Nephron progenitor cell (in vitro differentiated cells): ENCODE measurements at regions not wholly inside any gene's neighbourhood (a gene's known extent, or its start where the extent isn't known, plus 50 kb on each side); places are given as distances from the start of the nearest gene placed in this dataset.

Experiments used
- DNase-seq: peaks from one replicate; pipeline ENCODE4 v3.0.0; 2021
- H3K27ac Mint-ChIP-seq: 2 replicates; pipeline ENCODE4 v1.8.0; 2021; ENCODE audit warnings: mild to moderate bottlenecking, moderate library complexity, mixed read lengths
- H3K27me3 Mint-ChIP-seq: 2 replicates; pipeline ENCODE4 v1.8.0; 2021; ENCODE audit warnings: mild to moderate bottlenecking, low read depth, mixed read lengths; ENCODE audit not compliant: poor library complexity
- H3K36me3 Mint-ChIP-seq: 2 replicates; pipeline ENCODE4 v1.8.0; 2021; ENCODE audit warnings: low read depth, mixed read lengths
- H3K4me1 Mint-ChIP-seq: 2 replicates; pipeline ENCODE4 v1.8.0; 2021; ENCODE audit warnings: mixed read lengths
- H3K4me3 Mint-ChIP-seq: 2 replicates; pipeline ENCODE4 v1.8.0; 2021; ENCODE audit warnings: mild to moderate bottlenecking, moderate library complexity, mixed read lengths
- H3K9me3 Mint-ChIP-seq: 2 replicates; pipeline ENCODE4 v1.8.0; 2021; ENCODE audit warnings: mild to moderate bottlenecking, moderate library complexity, mixed read lengths
- CTCF ChIP-seq: fragments of 200-600 bp; sonication (generic); IDR thresholded peaks from 2 replicates; pipeline ENCODE4 v1.5.0; 2021; ENCODE audit warnings: antibody characterized with exemption

GRCh38 chr2:18232731-18233438, 327.6 kb downstream of the RDH14 start:
- Mint-ChIP-seq H3K4me1 (peaks cover 9% of the 10 kb centered on the region), H3K27me3 (peaks cover 2% of the 10 kb centered on the region), H3K9me3 (no peaks in the 10 kb centered on the region), H3K27ac (no peak overlapping the region), H3K36me3 (no peaks in the 10 kb centered on the region), H3K4me3 (no peak overlapping the region)
- no peak for TF ChIP-seq CTCF
- no peak for DNase-seq

- no peak overlapping the region for H3K4me3 Mint-ChIP-seq
- no peaks in the 10 kb centered on the region for H3K36me3 Mint-ChIP-seq
- DNase-seq = no peak
- TF ChIP-seq CTCF = no peak
- no peak overlapping the region for H3K27ac Mint-ChIP-seq
- H3K27me3 Mint-ChIP-seq = no peaks in the 10 kb centered on the region
- H3K4me1 Mint-ChIP-seq = peaks cover 9% of the 10 kb centered on the region
- H3K9me3 Mint-ChIP-seq = peaks cover 7% of the 10 kb centered on the region
Measured at GRCh38 chr2:18230668-18231067, 329.8 kb downstream of the RDH14 start.

- Mint-ChIP-seq H3K27ac (no peak overlapping the region), H3K36me3 (no peaks in the 10 kb centered on the region), H3K4me3 (no peak overlapping the region), H3K27me3 (peaks cover 13% of the 10 kb centered on the region), H3K9me3 (no peaks in the 10 kb centered on the region), H3K4me1 (no peaks in the 10 kb centered on the region)
- no peak for DNase-seq
- no peak for TF ChIP-seq CTCF
Measured at GRCh38 chr2:18219676-18220075, 340.8 kb downstream of the RDH14 start.

- H3K4me1 Mint-ChIP-seq = no peaks in the 10 kb centered on the region
- H3K27me3 Mint-ChIP-seq = peaks cover 15% of the 10 kb centered on the region
- TF ChIP-seq CTCF = no peak
Measured at GRCh38 chr2:18218160-18218933, 339.9 kb downstream of the KCNS3 start.

GRCh38 chr2:18214936-18215335, 336.5 kb downstream of the KCNS3 start:
- DNase-seq = no peak
- no peaks in the 10 kb centered on the region for H3K4me1 Mint-ChIP-seq
- H3K36me3 Mint-ChIP-seq = no peaks in the 10 kb centered on the region
- H3K27me3 Mint-ChIP-seq = peaks cover 11% of the 10 kb centered on the region
- no peak overlapping the region for H3K4me3 Mint-ChIP-seq
- TF ChIP-seq CTCF = no peak
- no peaks in the 10 kb centered on the region for H3K9me3 Mint-ChIP-seq
- no peak overlapping the region for H3K27ac Mint-ChIP-seq

More at GRCh38 chr2:18218160-18218933, 339.9 kb downstream of the KCNS3 start:
- H3K27ac Mint-ChIP-seq = no peak overlapping the region
- no peaks in the 10 kb centered on the region for H3K9me3 Mint-ChIP-seq
- H3K4me3 Mint-ChIP-seq = no peak overlapping the region
- H3K36me3 Mint-ChIP-seq = no peaks in the 10 kb centered on the region
- no peak for DNase-seq
